OCI-LY1 (cell line): ENCODE measurements at regions not wholly inside any gene's neighbourhood (a gene's known extent, or its start where the extent isn't known, plus 50 kb on each side); places are given as distances from the start of the nearest gene placed in this dataset.

Experiments
- H2AFZ ChIP-seq: fragments of 200-600 bp; sonication (generic), shearing (Covaris generic); 2 replicates; pipeline ENCODE4 v1.6.0; 2014; ENCODE audit warnings: antibody characterized with exemption, mild to moderate bottlenecking, low read length
- H3F3A ChIP-seq: fragments of 200-600 bp; sonication (generic), shearing (Covaris generic); 2 replicates; pipeline ENCODE4 v1.6.0; 2014; ENCODE audit warnings: mild to moderate bottlenecking, antibody characterized with exemption, low read length, moderate library complexity; ENCODE audit not compliant: insufficient read depth
- H3K27ac ChIP-seq: fragments of 200-600 bp; sonication (generic); 2 replicates; pipeline ENCODE4 v1.5.1; 2014; ENCODE audit warnings: low read length, mixed run types, mild to moderate bottlenecking, low read depth; ENCODE audit not compliant: poor library complexity, severe bottlenecking
- H3K27me3 ChIP-seq: fragments of 200-600 bp; sonication (generic); 2 replicates; pipeline ENCODE4 v1.6.0; 2014; ENCODE audit warnings: antibody characterized with exemption, mild to moderate bottlenecking, low read length, moderate library complexity; ENCODE audit not compliant: insufficient read depth
- H3K36me3 ChIP-seq: fragments of 200-600 bp; sonication (generic); 2 replicates; pipeline ENCODE4 v1.6.1; 2014; ENCODE audit warnings: mild to moderate bottlenecking, antibody characterized with exemption, low read length, moderate library complexity, mixed read lengths; ENCODE audit not compliant: insufficient read depth
- H3K4me1 ChIP-seq: fragments of 200-600 bp; sonication (generic); 2 replicates; pipeline ENCODE4 v1.5.1; 2014; ENCODE audit warnings: mild to moderate bottlenecking, low read length, moderate library complexity; ENCODE audit not compliant: insufficient read depth, severe bottlenecking
- H3K4me2 ChIP-seq: fragments of 200-600 bp; sonication (generic), shearing (Covaris generic); 2 replicates; pipeline ENCODE4 v1.6.1; 2014; ENCODE audit warnings: low read length
- H3K4me3 ChIP-seq: fragments of 200-600 bp; sonication (generic); 2 replicates; pipeline ENCODE4 v1.5.1; 2014; ENCODE audit warnings: low read length, low read depth, mild to moderate bottlenecking, mixed read lengths; ENCODE audit not compliant: poor library complexity, severe bottlenecking
- H3K79me2 ChIP-seq: fragments of 200-600 bp; shearing (Covaris generic); 2 replicates; pipeline ENCODE4 v1.6.1; 2016; ENCODE audit warnings: mixed run types, low read length, mixed read lengths; ENCODE audit not compliant: insufficient read depth
- H3K9ac ChIP-seq: fragments of 200-600 bp; sonication (generic), shearing (Covaris generic); 2 replicates; pipeline ENCODE4 v1.6.1; 2014; ENCODE audit warnings: mild to moderate bottlenecking, low read length, mixed read lengths
- H3K9me2 ChIP-seq: fragments of 200-600 bp; sonication (generic), shearing (Covaris generic); 2 replicates; pipeline ENCODE4 v1.6.1; 2014; ENCODE audit warnings: low read depth, mild to moderate bottlenecking, low read length, mixed read lengths
- H3K9me3 ChIP-seq: fragments of 200-600 bp; shearing (Covaris generic); 2 replicates; pipeline ENCODE4 v1.6.1; 2014; ENCODE audit warnings: low read length, mixed read lengths
- H4K20me1 ChIP-seq: fragments of 200-600 bp; sonication (generic), shearing (Covaris generic); 2 replicates; pipeline ENCODE4 v1.6.0; 2016; ENCODE audit warnings: mild to moderate bottlenecking, low read length; ENCODE audit not compliant: insufficient read depth
- EZH2 ChIP-seq: fragments of 200-600 bp; sonication (generic), shearing (Covaris generic); IDR thresholded peaks from 2 replicates; pipeline ENCODE4 v1.8.0; 2017; ENCODE audit warnings: borderline replicate concordance, mixed run types, mild to moderate bottlenecking, antibody characterized with exemption, low read length, moderate library complexity, mixed read lengths
- TF ChIP-seq, protein P1 (sequence below): fragments of 200-600 bp; sonication (generic), shearing (Covaris generic); IDR thresholded peaks from 2 replicates; pipeline ENCODE4 v1.5.1; 2017; ENCODE audit warnings: mild to moderate bottlenecking, antibody characterized with exemption, low read length, moderate library complexity, mixed read lengths

DNA sequence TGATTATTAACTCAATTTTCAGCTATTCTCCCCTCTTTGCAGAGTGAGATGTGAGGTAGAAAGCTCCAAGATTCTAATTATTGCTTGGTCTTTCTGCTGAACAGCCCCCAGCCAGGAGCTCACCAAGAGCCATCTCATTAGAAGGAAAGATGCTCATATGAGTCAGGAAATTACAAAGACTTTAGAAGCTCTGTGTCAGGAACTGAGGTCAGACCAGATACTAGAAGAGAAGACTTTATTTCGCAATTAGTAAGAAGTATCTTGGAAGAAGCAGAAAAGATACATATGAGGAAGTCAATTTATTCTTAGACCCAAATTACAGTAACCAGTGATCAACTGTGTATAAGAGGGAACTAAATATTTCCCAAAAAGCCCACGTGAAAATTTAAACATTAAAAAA lies 626.9 kb downstream of the ZWINT start:
- no peaks in the 10 kb centered on the region for H3K36me3 ChIP-seq
- H3K27ac ChIP-seq: no peak overlapping the region
- no peaks in the 10 kb centered on the region for H3K79me2 ChIP-seq
- no peak overlapping the region for H3K9ac ChIP-seq
- H3K4me3 ChIP-seq: no peak overlapping the region
- no peaks in the 10 kb centered on the region for H3F3A ChIP-seq
- no peaks in the 10 kb centered on the region for H4K20me1 ChIP-seq
- TF ChIP-seq, protein P1, sequence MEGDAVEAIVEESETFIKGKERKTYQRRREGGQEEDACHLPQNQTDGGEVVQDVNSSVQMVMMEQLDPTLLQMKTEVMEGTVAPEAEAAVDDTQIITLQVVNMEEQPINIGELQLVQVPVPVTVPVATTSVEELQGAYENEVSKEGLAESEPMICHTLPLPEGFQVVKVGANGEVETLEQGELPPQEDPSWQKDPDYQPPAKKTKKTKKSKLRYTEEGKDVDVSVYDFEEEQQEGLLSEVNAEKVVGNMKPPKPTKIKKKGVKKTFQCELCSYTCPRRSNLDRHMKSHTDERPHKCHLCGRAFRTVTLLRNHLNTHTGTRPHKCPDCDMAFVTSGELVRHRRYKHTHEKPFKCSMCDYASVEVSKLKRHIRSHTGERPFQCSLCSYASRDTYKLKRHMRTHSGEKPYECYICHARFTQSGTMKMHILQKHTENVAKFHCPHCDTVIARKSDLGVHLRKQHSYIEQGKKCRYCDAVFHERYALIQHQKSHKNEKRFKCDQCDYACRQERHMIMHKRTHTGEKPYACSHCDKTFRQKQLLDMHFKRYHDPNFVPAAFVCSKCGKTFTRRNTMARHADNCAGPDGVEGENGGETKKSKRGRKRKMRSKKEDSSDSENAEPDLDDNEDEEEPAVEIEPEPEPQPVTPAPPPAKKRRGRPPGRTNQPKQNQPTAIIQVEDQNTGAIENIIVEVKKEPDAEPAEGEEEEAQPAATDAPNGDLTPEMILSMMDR: no peak
- TF ChIP-seq EZH2: no peak
- H3K4me1 ChIP-seq: no peaks in the 10 kb centered on the region
- no peaks in the 10 kb centered on the region for H3K9me2 ChIP-seq
- H3K9me3 ChIP-seq: no peaks in the 10 kb centered on the region
- no peak overlapping the region for H3K4me2 ChIP-seq
- H2AFZ ChIP-seq: no peak overlapping the region
- H3K27me3 ChIP-seq: no peaks in the 10 kb centered on the region

DNA sequence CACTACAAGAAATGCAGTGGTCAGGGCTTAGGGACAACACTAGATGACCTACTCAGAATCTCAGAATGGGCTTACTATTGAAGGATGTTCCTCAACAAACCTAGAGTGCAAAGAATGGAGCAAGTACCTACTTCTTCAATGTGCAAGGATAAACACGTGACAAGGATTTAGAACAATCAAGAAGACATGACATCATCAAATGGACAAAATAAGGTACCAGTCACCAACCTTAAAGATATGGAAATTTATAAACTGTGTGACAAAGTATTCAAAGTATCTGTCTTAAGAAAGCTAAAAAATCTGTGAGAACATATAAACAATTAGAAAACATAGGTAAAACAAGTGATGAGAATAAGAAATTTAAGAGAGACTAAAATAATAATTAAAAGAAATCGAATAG lies 656.1 kb downstream of the ZWINT start:
- Histone ChIP-seq H3K27me3 (no peaks in the 10 kb centered on the region), H3K36me3 (no peaks in the 10 kb centered on the region), H3K9me2 (no peaks in the 10 kb centered on the region), H4K20me1 (no peaks in the 10 kb centered on the region), H3K4me2 (no peak overlapping the region), H3K27ac (no peak overlapping the region), H3F3A (no peaks in the 10 kb centered on the region), H3K79me2 (no peaks in the 10 kb centered on the region), H3K4me1 (no peaks in the 10 kb centered on the region), H3K4me3 (no peak overlapping the region), H2AFZ (no peak overlapping the region), H3K9me3 (no peaks in the 10 kb centered on the region), H3K9ac (no peak overlapping the region)
- TF ChIP-seq, protein P1: no peak
- TF ChIP-seq EZH2: no peak

DNA sequence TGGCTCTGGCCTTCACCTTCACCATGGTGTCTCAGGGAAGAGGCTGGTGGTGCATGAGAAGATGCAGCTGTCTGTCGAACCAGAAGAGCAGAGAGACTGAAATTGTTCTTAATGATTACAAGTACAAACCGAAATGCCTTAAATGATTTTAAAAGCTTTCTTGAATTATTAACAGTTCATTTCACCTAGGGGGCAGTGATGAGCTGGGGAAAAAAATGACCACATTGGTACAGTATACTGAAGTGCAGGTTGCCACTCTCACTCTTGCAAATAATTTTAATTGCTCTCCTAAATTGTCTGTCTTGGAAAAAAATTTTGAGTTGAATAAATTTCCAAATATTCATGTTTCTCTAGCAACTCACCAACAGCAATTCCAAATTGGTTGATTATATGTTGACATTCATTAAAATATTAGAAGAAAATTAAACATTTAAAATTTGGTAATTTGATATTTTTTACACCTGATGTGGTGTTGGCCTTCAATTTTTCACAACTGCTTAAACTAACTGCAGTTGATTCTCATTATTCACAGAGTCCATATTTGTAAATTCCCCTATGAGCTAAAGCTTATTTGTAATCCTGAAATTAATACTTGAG lies 692.6 kb downstream of the ZWINT start:
- H3K27me3 ChIP-seq: no peaks in the 10 kb centered on the region
- H3K4me1 ChIP-seq: no peaks in the 10 kb centered on the region
- no peaks in the 10 kb centered on the region for H3K9me2 ChIP-seq
- no peak for TF ChIP-seq EZH2
- TF ChIP-seq, protein P1: peak; percentile 61
- H3K9me3 ChIP-seq: no peaks in the 10 kb centered on the region
- no peaks in the 10 kb centered on the region for H3K79me2 ChIP-seq
- H2AFZ ChIP-seq: no peak overlapping the region
- H3K9ac ChIP-seq: no peak overlapping the region
- H3K4me3 ChIP-seq: no peak overlapping the region
- H3F3A ChIP-seq: no peaks in the 10 kb centered on the region
- no peaks in the 10 kb centered on the region for H4K20me1 ChIP-seq
- no peak overlapping the region for H3K27ac ChIP-seq
- no peak overlapping the region for H3K4me2 ChIP-seq
- no peaks in the 10 kb centered on the region for H3K36me3 ChIP-seq
